Activated naive CD4-positive, alpha-beta T cell treated with anti-CD3 and anti-CD28 coated beads, Interleukin-2, amount 10 ng/mL, durations not matched to agents 7 days and 5 days (primary cell): ENCODE measurements at regions not wholly inside any gene's neighbourhood (a gene's known extent, or its start where the extent isn't known, plus 50 kb on each side); places are given as distances from the start of the nearest gene placed in this dataset.

Experiments
- CTCF ChIA-PET: fragments of 350-600 bp; sonication (Branson Sonifier 250); formaldehyde crosslinking; loops from one replicate; lab custom pipeline; 2021; ENCODE audit warnings: antibody characterized with exemption; lab: Charles Lee
- DNase-seq: peaks from one replicate; pipeline ENCODE4 v3.0.0-alpha.2; 2020
- H3K27ac Mint-ChIP-seq: one replicate; pipeline ENCODE4 v1.8.0; 2021; ENCODE audit warnings: mild to moderate bottlenecking, moderate library complexity, mixed read lengths
- H3K27me3 Mint-ChIP-seq: one replicate; pipeline ENCODE4 v1.8.0; 2021; ENCODE audit warnings: mild to moderate bottlenecking, mixed read lengths
- H3K36me3 Mint-ChIP-seq: one replicate; pipeline ENCODE4 v1.8.0; 2021; ENCODE audit warnings: mixed read lengths
- H3K4me1 Mint-ChIP-seq: one replicate; pipeline ENCODE4 v1.8.0; 2021; ENCODE audit warnings: mixed read lengths
- H3K4me3 Mint-ChIP-seq: one replicate; pipeline ENCODE4 v1.8.0; 2021; ENCODE audit warnings: mild to moderate bottlenecking, moderate library complexity, mixed read lengths
- H3K9me3 Mint-ChIP-seq: one replicate; pipeline ENCODE4 v1.8.0; 2021; ENCODE audit warnings: mixed read lengths

DNA sequence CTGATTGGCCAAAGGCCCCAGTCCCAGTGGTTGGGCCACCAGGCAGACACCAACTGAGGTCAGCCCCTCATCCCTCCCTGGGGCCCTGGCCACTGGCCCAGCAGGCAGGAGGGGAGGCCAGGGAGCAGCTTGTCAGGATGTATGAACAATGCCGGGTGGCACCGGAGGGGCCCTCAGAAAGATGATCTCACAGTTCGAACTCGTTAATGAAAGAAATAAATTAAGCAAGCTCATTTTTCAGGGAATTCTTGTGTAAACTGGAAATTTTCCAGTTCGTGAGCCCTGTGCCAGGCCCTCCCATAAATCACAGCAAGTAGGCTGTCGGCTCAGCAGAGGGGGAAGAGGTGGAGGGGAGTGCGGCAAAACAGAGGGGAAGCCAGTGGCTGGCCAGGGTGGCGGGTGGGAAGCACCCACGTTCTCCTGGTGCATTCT lies 177.0 kb upstream of the VASH1 start:
- no peaks in the 10 kb centered on the region for H3K36me3 Mint-ChIP-seq
- no peaks in the 10 kb centered on the region for H3K9me3 Mint-ChIP-seq
- no peak for DNase-seq
- CTCF ChIA-PET = no interaction called here
- H3K27me3 Mint-ChIP-seq = peaks cover 15% of the 10 kb centered on the region
- H3K4me3 Mint-ChIP-seq = no peak overlapping the region
- H3K4me1 Mint-ChIP-seq = no peaks in the 10 kb centered on the region
- H3K27ac Mint-ChIP-seq = no peak overlapping the region

DNA sequence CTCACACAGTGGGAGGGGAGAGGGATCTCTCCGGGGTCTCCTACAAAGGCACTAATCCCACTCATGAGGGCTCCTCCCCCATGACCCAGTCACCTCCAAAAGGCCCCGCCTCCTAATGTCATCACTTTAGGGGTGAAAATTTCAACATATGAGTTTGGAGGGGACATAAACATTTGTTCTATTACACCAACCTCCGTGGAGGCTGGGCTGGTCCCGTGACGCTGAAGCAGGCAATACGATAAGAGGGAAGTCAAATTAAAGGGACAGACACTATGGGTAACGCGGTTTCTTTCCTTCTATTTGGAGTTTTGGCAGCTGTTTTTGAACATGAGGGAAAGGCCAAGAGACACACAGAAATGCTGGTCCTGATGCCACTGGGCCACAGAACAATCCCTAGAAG lies 175.7 kb upstream of the VASH1 start:
- no peak for DNase-seq
- no peak overlapping the region for H3K27ac Mint-ChIP-seq
- no peaks in the 10 kb centered on the region for H3K36me3 Mint-ChIP-seq
- H3K9me3 Mint-ChIP-seq = no peaks in the 10 kb centered on the region
- no peaks in the 10 kb centered on the region for H3K4me1 Mint-ChIP-seq
- CTCF ChIA-PET = no interaction called here
- H3K4me3 Mint-ChIP-seq = no peak overlapping the region
- H3K27me3 Mint-ChIP-seq = peaks cover 14% of the 10 kb centered on the region

DNA sequence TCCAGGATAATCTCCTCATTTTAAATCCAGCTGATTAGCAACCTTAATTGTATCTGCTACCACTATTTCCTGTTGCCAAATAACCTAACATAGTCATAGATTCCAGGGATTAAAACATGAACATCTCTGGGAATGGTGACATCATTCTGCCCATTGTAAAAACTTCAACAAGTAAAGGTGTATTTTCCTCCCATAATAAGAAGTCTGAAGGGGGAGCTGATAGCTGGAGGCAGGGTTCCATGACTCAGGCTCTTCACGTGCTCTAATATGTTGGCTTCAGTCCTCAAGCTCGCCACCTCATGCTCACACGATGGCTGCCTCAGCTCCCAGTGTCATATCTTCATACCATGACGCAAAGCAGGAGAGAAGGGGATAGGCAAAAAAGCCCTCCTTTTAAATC lies 172.0 kb upstream of the VASH1 start:
- Mint-ChIP-seq H3K27ac (no peak overlapping the region), H3K36me3 (no peaks in the 10 kb centered on the region), H3K9me3 (no peaks in the 10 kb centered on the region), H3K4me1 (no peaks in the 10 kb centered on the region), H3K4me3 (no peak overlapping the region), H3K27me3 (peaks cover 6% of the 10 kb centered on the region)
- CTCF ChIA-PET = no interaction called here
- DNase-seq = no peak

- H3K36me3 Mint-ChIP-seq = no peaks in the 10 kb centered on the region
- H3K27me3 Mint-ChIP-seq = peaks cover 1% of the 10 kb centered on the region
- CTCF ChIA-PET = no interaction called here
- no peak overlapping the region for H3K4me3 Mint-ChIP-seq
- H3K27ac Mint-ChIP-seq = no peak overlapping the region
- no peaks in the 10 kb centered on the region for H3K4me1 Mint-ChIP-seq
- DNase-seq = no peak
- H3K9me3 Mint-ChIP-seq = no peaks in the 10 kb centered on the region
These were observed 170.0 kb upstream of the VASH1 start for GRCh38 chr14:76591266-76591665.

DNA sequence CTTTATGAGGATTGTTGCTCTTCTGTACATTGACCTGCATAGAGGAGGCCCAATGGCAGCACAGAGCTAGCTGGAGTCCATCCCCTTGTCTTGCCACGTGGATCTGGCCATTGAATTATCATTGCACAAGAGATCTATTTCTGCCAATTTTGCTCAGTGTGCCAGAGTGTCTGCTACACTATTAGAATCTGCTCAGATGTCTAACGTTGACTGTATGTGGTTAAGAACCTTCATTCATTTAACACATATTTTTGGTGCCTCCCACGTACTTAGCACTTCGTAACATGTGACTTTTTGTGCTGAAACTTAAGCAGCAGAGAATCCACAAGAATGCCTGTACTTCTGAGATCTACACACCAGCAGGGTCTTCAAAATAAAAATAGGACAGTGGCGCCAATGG lies 166.0 kb upstream of the VASH1 start:
- Mint-ChIP-seq H3K4me3 (no peak overlapping the region), H3K9me3 (no peaks in the 10 kb centered on the region), H3K36me3 (no peaks in the 10 kb centered on the region), H3K27me3 (peaks cover 4% of the 10 kb centered on the region), H3K27ac (no peak overlapping the region), H3K4me1 (no peaks in the 10 kb centered on the region)
- CTCF ChIA-PET = no interaction called here
- DNase-seq = no peak

GRCh38 chr14:76597387-76597786 lies 163.9 kb upstream of the VASH1 start:
- no peak for DNase-seq
- Mint-ChIP-seq H3K27ac (no peak overlapping the region), H3K9me3 (no peaks in the 10 kb centered on the region), H3K36me3 (no peaks in the 10 kb centered on the region), H3K4me1 (no peaks in the 10 kb centered on the region), H3K4me3 (no peak overlapping the region), H3K27me3 (peaks cover 4% of the 10 kb centered on the region)
- CTCF ChIA-PET = no interaction called here

- Mint-ChIP-seq H3K27me3 (peaks cover 4% of the 10 kb centered on the region), H3K4me1 (no peaks in the 10 kb centered on the region), H3K9me3 (no peaks in the 10 kb centered on the region), H3K36me3 (no peaks in the 10 kb centered on the region), H3K4me3 (no peak overlapping the region), H3K27ac (no peak overlapping the region)
- CTCF ChIA-PET = no interaction called here
- DNase-seq = no peak
These were observed 162.1 kb upstream of the VASH1 start for GRCh38 chr14:76599141-76599540.

- Mint-ChIP-seq H3K4me3 (no peak overlapping the region), H3K36me3 (no peaks in the 10 kb centered on the region), H3K27ac (no peak overlapping the region), H3K27me3 (peaks cover 4% of the 10 kb centered on the region), H3K4me1 (no peaks in the 10 kb centered on the region), H3K9me3 (no peaks in the 10 kb centered on the region)
- DNase-seq = no peak
- CTCF ChIA-PET = no interaction called here
These were observed 161.5 kb upstream of the VASH1 start for GRCh38 chr14:76599559-76600287.

- CTCF ChIA-PET = no interaction called here
- H3K36me3 Mint-ChIP-seq = no peaks in the 10 kb centered on the region
These were observed 157.6 kb upstream of the VASH1 start for GRCh38 chr14:76603713-76604112.

DNA sequence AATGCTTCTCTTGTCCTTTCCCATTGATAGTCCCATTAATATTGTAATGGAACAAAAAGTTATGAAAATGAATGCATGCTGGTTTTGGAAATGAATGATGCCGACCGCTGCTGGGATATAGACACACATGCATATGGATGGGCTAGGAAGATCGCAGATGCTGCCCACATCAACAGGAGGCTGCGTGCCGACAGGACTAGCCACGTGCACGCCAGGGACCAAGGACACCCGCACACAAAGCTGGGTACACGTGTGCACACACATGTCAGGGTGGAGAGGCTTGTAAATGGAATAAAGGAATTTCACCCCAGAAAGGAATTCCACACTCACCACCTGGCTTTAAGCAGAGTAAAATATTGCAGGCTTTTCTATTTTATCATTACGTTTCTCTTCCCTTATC lies 153.8 kb upstream of the VASH1 start:
- H3K4me1 Mint-ChIP-seq = no peaks in the 10 kb centered on the region
- CTCF ChIA-PET = no interaction called here
- peaks cover 5% of the 10 kb centered on the region for H3K27me3 Mint-ChIP-seq
- no peak for DNase-seq
- H3K27ac Mint-ChIP-seq = no peak overlapping the region
- no peaks in the 10 kb centered on the region for H3K9me3 Mint-ChIP-seq
- H3K36me3 Mint-ChIP-seq = no peaks in the 10 kb centered on the region
- no peak overlapping the region for H3K4me3 Mint-ChIP-seq

More at GRCh38 chr14:76603713-76604112, 157.6 kb upstream of the VASH1 start:
- no peak for DNase-seq
- no peaks in the 10 kb centered on the region for H3K4me1 Mint-ChIP-seq
- H3K27me3 Mint-ChIP-seq = peaks cover 2% of the 10 kb centered on the region
- no peak overlapping the region for H3K27ac Mint-ChIP-seq
- no peaks in the 10 kb centered on the region for H3K9me3 Mint-ChIP-seq
- H3K4me3 Mint-ChIP-seq = no peak overlapping the region

GRCh38 chr14:76612654-76613053 lies 148.6 kb upstream of the VASH1 start:
- H3K36me3 Mint-ChIP-seq = no peaks in the 10 kb centered on the region
- CTCF ChIA-PET = interaction anchor here (0.6 kb wide), 1 partner anchor 102 kb away, joined by 3 read pairs; no protein-coding TSS in a partner anchor

GRCh38 chr14:76613616-76614015 lies 147.7 kb upstream of the VASH1 start:
- CTCF ChIA-PET = no interaction called here
- Mint-ChIP-seq H3K27me3 (peaks cover 8% of the 10 kb centered on the region), H3K27ac (no peak overlapping the region), H3K9me3 (peaks cover 6% of the 10 kb centered on the region), H3K4me1 (no peaks in the 10 kb centered on the region), H3K4me3 (no peak overlapping the region), H3K36me3 (no peaks in the 10 kb centered on the region)
- no peak for DNase-seq

More at GRCh38 chr14:76612654-76613053, 148.6 kb upstream of the VASH1 start:
- peaks cover 8% of the 10 kb centered on the region for H3K27me3 Mint-ChIP-seq
- DNase-seq = no peak
- H3K4me3 Mint-ChIP-seq = no peak overlapping the region
- H3K27ac Mint-ChIP-seq = no peak overlapping the region
- H3K9me3 Mint-ChIP-seq = peaks cover 6% of the 10 kb centered on the region
- no peaks in the 10 kb centered on the region for H3K4me1 Mint-ChIP-seq

GRCh38 chr14:76615331-76615730 lies 145.9 kb upstream of the VASH1 start:
- Mint-ChIP-seq H3K9me3 (peaks cover 6% of the 10 kb centered on the region), H3K4me1 (no peaks in the 10 kb centered on the region), H3K4me3 (no peak overlapping the region), H3K27ac (no peak overlapping the region), H3K27me3 (peaks cover 8% of the 10 kb centered on the region), H3K36me3 (no peaks in the 10 kb centered on the region)
- CTCF ChIA-PET = no interaction called here
- DNase-seq = no peak

DNA sequence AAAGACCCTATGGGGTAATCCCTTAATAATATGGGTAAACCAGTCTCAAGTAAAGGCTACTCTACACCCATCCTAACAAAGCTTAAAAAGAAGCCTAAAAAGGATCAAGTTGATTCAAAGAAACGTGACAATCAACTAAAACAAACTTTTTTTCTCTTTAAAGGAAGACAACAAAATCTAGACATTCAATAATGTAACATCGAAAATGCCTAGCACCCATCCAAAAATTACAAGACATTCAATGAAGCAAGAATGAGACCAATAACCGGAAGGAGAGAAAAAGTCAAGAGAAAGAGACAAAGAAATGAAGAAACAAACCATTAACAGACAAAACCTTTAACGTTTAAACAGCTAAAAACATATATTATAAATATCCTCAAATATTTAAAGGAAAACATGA lies 143.8 kb upstream of the VASH1 start:
- CTCF ChIA-PET = no interaction called here
- Mint-ChIP-seq H3K36me3 (no peaks in the 10 kb centered on the region), H3K27ac (no peak overlapping the region), H3K4me3 (no peak overlapping the region), H3K4me1 (no peaks in the 10 kb centered on the region), H3K27me3 (peaks cover 7% of the 10 kb centered on the region), H3K9me3 (peaks cover 6% of the 10 kb centered on the region)
- DNase-seq = no peak

- H3K27me3 Mint-ChIP-seq = peaks cover 22% of the 10 kb centered on the region
- H3K9me3 Mint-ChIP-seq = no peaks in the 10 kb centered on the region
- no peak overlapping the region for H3K4me3 Mint-ChIP-seq
- H3K36me3 Mint-ChIP-seq = no peaks in the 10 kb centered on the region
- CTCF ChIA-PET = no interaction called here
- H3K4me1 Mint-ChIP-seq = no peaks in the 10 kb centered on the region
- H3K27ac Mint-ChIP-seq = no peak overlapping the region
- DNase-seq = no peak
These were observed 124.7 kb upstream of the VASH1 start for GRCh38 chr14:76636602-76637001.
